Gastroesophageal sphincter (tissue), 4 donors: ENCODE measurements at regions not wholly inside any gene's neighbourhood (a gene's known extent, or its start where the extent isn't known, plus 50 kb on each side); places are given as distances from the start of the nearest gene placed in this dataset.
"Not testable (repeated sequence)": the region's sequence is repeated elsewhere in the genome, so short reads cannot be mapped to it uniquely, and the experiment has no call there.

Source experiments
- ATAC-seq: fragments of 150-250 bp; one replicate; pipeline ENCODE4 v1.9.1; 2016; ENCODE audit warnings: mild to moderate bottlenecking, moderate library complexity
- H3K27ac ChIP-seq, 4 donors: fragments of 200-600 bp; sonication (generic) in 3 of 4; 1 replicate in 3 of 4; 2 replicates in 1 of 4; pipeline ENCODE4 v1.5.1; 2016 to 2019
- H3K27me3 ChIP-seq: fragments of 200-600 bp; sonication (generic); one replicate; pipeline ENCODE4 v1.5.1; 2019
- H3K36me3 ChIP-seq, 2 donors: fragments of 200-600 bp; sonication (generic); one replicate each; pipeline ENCODE4 v1.5.1; 2019; ENCODE audit warnings: control low read depth in 1 of 2
- H3K4me1 ChIP-seq, 3 donors: fragments of 200-600 bp; sonication (generic); 1 replicate in 2 of 3; 2 replicates in 1 of 3; pipeline ENCODE4 v1.5.1; 2016 to 2019; ENCODE audit warnings: control low read depth in 2 of 3
- H3K4me3 ChIP-seq, 2 donors: fragments of 200-600 bp; sonication (generic); one replicate each; pipeline ENCODE4 v1.5.1; 2019; ENCODE audit warnings: mild to moderate bottlenecking in 1 of 2, moderate library complexity in 1 of 2
- H3K9me3 ChIP-seq, 3 donors: fragments of 200-600 bp; sonication (generic); one replicate each; pipeline ENCODE4 v1.5.1; 2017 to 2019; ENCODE audit warnings: control low read depth in 2 of 3
- EP300 ChIP-seq: sonication (generic); formaldehyde crosslinking; IDR thresholded peaks from one replicate; pipeline ENCODE4 v1.6.1; 2017; ENCODE audit warnings: antibody characterized with exemption, mild to moderate bottlenecking
- POLR2A ChIP-seq, 2 donors: fragments of 450-650 bp; IDR thresholded peaks; one replicate each; pipeline ENCODE4 v1.6.1; 2017; ENCODE audit warnings: antibody characterized with exemption in 2 of 2, mild to moderate bottlenecking in 2 of 2, moderate library complexity in 1 of 2
- POLR2AphosphoS5 ChIP-seq: sonication (generic); formaldehyde crosslinking; IDR thresholded peaks from one replicate; pipeline ENCODE4 v1.6.1; 2017; ENCODE audit warnings: antibody characterized with exemption
- WGBS, 2 donors: methylation state at CpG; one replicate each; pipeline ENCODE4 v1.1.5; 2018; ENCODE audit warnings: low coverage in 1 of 2; 5-methylcytosine and 5-hydroxymethylcytosine counted together
- TF ChIP-seq, protein P1 (sequence below), 4 experiments: fragments of 200-600 bp in 2 of 4; fragments of 450-650 bp in 2 of 4; sonication (generic) in 1 of 4; IDR thresholded peaks; one replicate each; pipeline ENCODE4 v1.5.1; 2017 to 2019; ENCODE audit warnings: antibody characterized with exemption in 4 of 4, mild to moderate bottlenecking in 2 of 4, moderate library complexity in 2 of 4

DNA sequence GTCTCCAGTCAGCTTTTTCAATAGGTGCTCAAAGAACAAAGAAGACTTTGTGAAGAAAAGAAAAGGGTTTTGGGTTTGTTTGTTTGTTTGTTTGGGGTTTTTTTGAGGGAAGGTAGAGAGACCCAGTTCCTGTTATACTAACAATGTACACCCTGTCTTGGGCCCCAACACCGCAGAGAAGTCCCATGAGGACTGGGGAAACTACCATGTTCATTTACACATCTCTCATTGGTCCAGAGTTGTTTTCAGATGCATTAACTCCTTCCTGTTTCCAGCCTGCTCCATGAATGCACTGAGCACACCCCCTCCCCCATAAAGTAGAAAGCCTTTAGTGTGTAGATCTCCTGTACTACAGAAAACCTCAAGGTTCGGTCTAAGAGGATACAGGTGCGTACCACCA, 51.1 kb upstream of the SLC8A3 start:
- Histone ChIP-seq H3K27me3 (peaks cover 40% of the 10 kb centered on the region), H3K27ac (no peak overlapping the region), H3K4me3 (no peak overlapping the region), H3K9me3 (no peaks in the 10 kb centered on the region), H3K4me1 (no peaks in the 10 kb centered on the region), H3K36me3 (no peaks in the 10 kb centered on the region)
- no peak for ATAC-seq
- TF ChIP-seq POLR2AphosphoS5 (no peak), EP300 (no peak), POLR2A (IDR thresholded peaks at IDR 0.05) (no peak)
- TF ChIP-seq, protein P1, sequence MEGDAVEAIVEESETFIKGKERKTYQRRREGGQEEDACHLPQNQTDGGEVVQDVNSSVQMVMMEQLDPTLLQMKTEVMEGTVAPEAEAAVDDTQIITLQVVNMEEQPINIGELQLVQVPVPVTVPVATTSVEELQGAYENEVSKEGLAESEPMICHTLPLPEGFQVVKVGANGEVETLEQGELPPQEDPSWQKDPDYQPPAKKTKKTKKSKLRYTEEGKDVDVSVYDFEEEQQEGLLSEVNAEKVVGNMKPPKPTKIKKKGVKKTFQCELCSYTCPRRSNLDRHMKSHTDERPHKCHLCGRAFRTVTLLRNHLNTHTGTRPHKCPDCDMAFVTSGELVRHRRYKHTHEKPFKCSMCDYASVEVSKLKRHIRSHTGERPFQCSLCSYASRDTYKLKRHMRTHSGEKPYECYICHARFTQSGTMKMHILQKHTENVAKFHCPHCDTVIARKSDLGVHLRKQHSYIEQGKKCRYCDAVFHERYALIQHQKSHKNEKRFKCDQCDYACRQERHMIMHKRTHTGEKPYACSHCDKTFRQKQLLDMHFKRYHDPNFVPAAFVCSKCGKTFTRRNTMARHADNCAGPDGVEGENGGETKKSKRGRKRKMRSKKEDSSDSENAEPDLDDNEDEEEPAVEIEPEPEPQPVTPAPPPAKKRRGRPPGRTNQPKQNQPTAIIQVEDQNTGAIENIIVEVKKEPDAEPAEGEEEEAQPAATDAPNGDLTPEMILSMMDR (IDR thresholded peaks at IDR 0.05) = no peak
- 40 to 49% methylated on average over 2 to 3 of the region's 3 CpGs for WGBS, 2 donors

- ATAC-seq, H3K4me3 ChIP-seq, H3K36me3 ChIP-seq, H3K4me1 ChIP-seq, H3K27ac ChIP-seq, H3K9me3 ChIP-seq: not testable (repeated sequence)
- 60% methylated on average over 1 of the region's 1 CpG; no CpG with 5 or more reads in 1 of the 2 donors for WGBS, 2 donors
- H3K27me3 ChIP-seq = peaks cover 49% of the 10 kb centered on the region
Measured at GRCh38 chr14:70238635-70239034, 49.9 kb upstream of the SLC8A3 start.
